ENCODE measurements at regions not wholly inside any gene's neighbourhood (a gene's known extent, or its start where the extent isn't known, plus 50 kb on each side); places are given as distances from the start of the nearest gene placed in this dataset.
A peak's percentile ranks its signal among the peaks of the same experiment; 100 is the strongest.

GRCh38 chr4:120977435-120977997, 55.0 kb upstream of the PRDM5 start:
- DNase-seq (ENCODE audit: low spot score): peak; percentile 40

GRCh38 chr4:120973207-120973606, 50.7 kb upstream of the PRDM5 start:
- no peak for DNase-seq (ENCODE audit: low spot score)
